Mammary epithelial cell (primary cell): ENCODE measurements at regions not wholly inside any gene's neighbourhood (a gene's known extent, or its start where the extent isn't known, plus 50 kb on each side); places are given as distances from the start of the nearest gene placed in this dataset.
"Not testable (repeated sequence)": the region's sequence is repeated elsewhere in the genome, so short reads cannot be mapped to it uniquely, and the experiment has no call there.

ENCODE experiments used
- EZH2 ChIP-seq: IDR thresholded peaks from 2 replicates; pipeline ENCODE4 v1.6.1; 2012; ENCODE audit warnings: low read length, inconsistent platforms, borderline replicate concordance
- TF ChIP-seq, protein P1 (sequence below), 2 donors: IDR thresholded peaks in 1 of 2; conservative IDR thresholded peaks in 1 of 2; 2 replicates each; pipeline ENCODE4 v1.5.1; 2011 to 2012; ENCODE audit warnings: inconsistent platforms in 2 of 2, low read length in 2 of 2, mild to moderate bottlenecking in 2 of 2, control low read depth in 1 of 2, low read depth in 1 of 2; ENCODE audit not compliant: insufficient read depth in 1 of 2; ENCODE audit errors: extremely low read depth in 1 of 2

DNA sequence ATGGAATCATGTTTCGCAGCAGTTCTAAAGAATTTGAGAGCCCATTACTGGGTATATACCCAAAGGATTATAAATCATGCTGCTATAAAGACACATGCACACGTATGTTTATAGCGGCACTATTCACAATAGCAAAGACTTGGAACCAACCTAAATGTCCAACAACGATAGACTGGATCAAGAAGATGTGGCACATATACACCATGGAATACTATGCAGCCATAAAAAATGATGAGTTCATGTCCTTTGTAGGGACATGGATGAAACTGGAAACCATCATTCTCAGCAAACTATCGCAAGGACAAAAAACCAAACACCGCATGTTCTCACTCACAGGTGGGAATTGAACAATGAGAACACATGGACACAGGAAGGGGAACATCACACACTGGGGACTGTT lies 106.1 kb downstream of the NAV1 start:
- TF ChIP-seq, protein P1, sequence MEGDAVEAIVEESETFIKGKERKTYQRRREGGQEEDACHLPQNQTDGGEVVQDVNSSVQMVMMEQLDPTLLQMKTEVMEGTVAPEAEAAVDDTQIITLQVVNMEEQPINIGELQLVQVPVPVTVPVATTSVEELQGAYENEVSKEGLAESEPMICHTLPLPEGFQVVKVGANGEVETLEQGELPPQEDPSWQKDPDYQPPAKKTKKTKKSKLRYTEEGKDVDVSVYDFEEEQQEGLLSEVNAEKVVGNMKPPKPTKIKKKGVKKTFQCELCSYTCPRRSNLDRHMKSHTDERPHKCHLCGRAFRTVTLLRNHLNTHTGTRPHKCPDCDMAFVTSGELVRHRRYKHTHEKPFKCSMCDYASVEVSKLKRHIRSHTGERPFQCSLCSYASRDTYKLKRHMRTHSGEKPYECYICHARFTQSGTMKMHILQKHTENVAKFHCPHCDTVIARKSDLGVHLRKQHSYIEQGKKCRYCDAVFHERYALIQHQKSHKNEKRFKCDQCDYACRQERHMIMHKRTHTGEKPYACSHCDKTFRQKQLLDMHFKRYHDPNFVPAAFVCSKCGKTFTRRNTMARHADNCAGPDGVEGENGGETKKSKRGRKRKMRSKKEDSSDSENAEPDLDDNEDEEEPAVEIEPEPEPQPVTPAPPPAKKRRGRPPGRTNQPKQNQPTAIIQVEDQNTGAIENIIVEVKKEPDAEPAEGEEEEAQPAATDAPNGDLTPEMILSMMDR (conservative IDR thresholded peaks at IDR 0.05 in 1 of 2, IDR thresholded peaks at IDR 0.05 in 1 of 2; ENCODE audit: extremely low read depth in 1 of 2, insufficient read depth in 1 of 2, low read depth in 1 of 2, low read length in 2 of 2): not testable (repeated sequence)
- not testable (repeated sequence) for TF ChIP-seq EZH2
